Right lobe of liver (tissue), 4 donors: ENCODE measurements at regions not wholly inside any gene's neighbourhood (a gene's known extent, or its start where the extent isn't known, plus 50 kb on each side); places are given as distances from the start of the nearest gene placed in this dataset.

ENCODE experiments used
- CTCF ChIP-seq, 4 donors: fragments of 200-600 bp in 3 of 4; fragments of 450-650 bp in 1 of 4; IDR thresholded peaks; one replicate each; pipeline versions ENCODE4 v1.5.1 to v1.8.0; 2016 to 2022; ENCODE audit warnings: antibody characterized with exemption in 4 of 4, mild to moderate bottlenecking in 2 of 4
- POLR2A ChIP-seq: fragments of 450-650 bp; IDR thresholded peaks from one replicate; pipeline ENCODE4 v1.6.1; 2017; ENCODE audit warnings: antibody characterized with exemption, mild to moderate bottlenecking
- donor health status: DM: no; HTN: no; CAD: no.
- donor health status: DM: no; HTN: no; CAD: no.
- donor health status: DM: no; HTN: yes; CAD: no.

- TF ChIP-seq CTCF (IDR thresholded peaks at IDR 0.05) (no peak), POLR2A (no peak)
Observed at GRCh38 chr6:122130026-122130348, 269.5 kb upstream of the HSF2 start.
